Fibroblast of mammary gland (primary cell): ENCODE measurements at regions not wholly inside any gene's neighbourhood (a gene's known extent, or its start where the extent isn't known, plus 50 kb on each side); places are given as distances from the start of the nearest gene placed in this dataset.

Experiments used
- DNase-seq: peaks from one replicate; pipeline ENCODE4 v3.0.0-alpha.2; 2010; ENCODE audit warnings: low read depth
- H3K4me3 ChIP-seq: 2 replicates; pipeline ENCODE4 v1.5.1; 2011; ENCODE audit warnings: low read depth, mild to moderate bottlenecking, low read length, moderate library complexity; ENCODE audit not compliant: control insufficient read depth
- CTCF ChIP-seq: conservative IDR thresholded peaks from 2 replicates; pipeline ENCODE4 v1.5.1; 2011; ENCODE audit warnings: low read depth, low read length, inconsistent platforms; ENCODE audit not compliant: control insufficient read depth, insufficient read depth

GRCh38 chr1:5393603-5394002 is 598.6 kb downstream of the NPHP4 start:
- DNase-seq: no peak
- TF ChIP-seq CTCF: no peak
- no peak overlapping the region for H3K4me3 ChIP-seq

- H3K4me3 ChIP-seq: no peak overlapping the region
- DNase-seq: no peak
- TF ChIP-seq CTCF: no peak
Observed at GRCh38 chr1:5393146-5393545, 599.1 kb downstream of the NPHP4 start.

- DNase-seq: no peak
- TF ChIP-seq CTCF: no peak
- H3K4me3 ChIP-seq: no peak overlapping the region
Observed at GRCh38 chr1:5391725-5392124, 600.5 kb downstream of the NPHP4 start.

- no peak for DNase-seq
Observed at GRCh38 chr1:5390504-5390903, 601.7 kb downstream of the NPHP4 start.

GRCh38 chr1:5389101-5389885 is 602.9 kb downstream of the NPHP4 start:
- no peak for DNase-seq
- H3K4me3 ChIP-seq: no peak overlapping the region
- TF ChIP-seq CTCF: no peak

More at GRCh38 chr1:5390504-5390903, 601.7 kb downstream of the NPHP4 start:
- H3K4me3 ChIP-seq: no peak overlapping the region
- no peak for TF ChIP-seq CTCF

GRCh38 chr1:5388622-5389021 is 603.6 kb downstream of the NPHP4 start:
- no peak for DNase-seq
- H3K4me3 ChIP-seq: no peak overlapping the region
- TF ChIP-seq CTCF: no peak
